Calu3 (cell line): ENCODE measurements at regions not wholly inside any gene's neighbourhood (a gene's known extent, or its start where the extent isn't known, plus 50 kb on each side); places are given as distances from the start of the nearest gene placed in this dataset.

Experiments used
- BruUV-seq: library from RNA; stranded (reverse); fragments of 400-500 nt; replicated peaks from 2 replicates; lab custom pipeline; 2021; lab: Mats Ljungman, UMichigan
- CTCF ChIA-PET: fragments of 300-600 bp; sonication (Branson Sonifier 250); formaldehyde crosslinking; loops from one replicate; lab custom pipeline; 2022; ENCODE audit warnings: antibody characterized with exemption; lab: Charles Lee
- DNase-seq: peaks from one replicate; pipeline ENCODE4 v3.0.0; 2022
- H3K27ac Mint-ChIP-seq: one replicate; pipeline ENCODE4 v1.8.0; 2022; ENCODE audit warnings: mixed read lengths; ENCODE audit not compliant: unreplicated experiment
- H3K27me3 Mint-ChIP-seq: one replicate; pipeline ENCODE4 v1.8.0; 2022; ENCODE audit warnings: mixed read lengths; ENCODE audit not compliant: unreplicated experiment
- H3K36me3 Mint-ChIP-seq: one replicate; pipeline ENCODE4 v1.8.0; 2022; ENCODE audit warnings: mild to moderate bottlenecking, moderate library complexity, mixed read lengths; ENCODE audit not compliant: insufficient read depth, unreplicated experiment
- H3K4me1 Mint-ChIP-seq: one replicate; pipeline ENCODE4 v1.8.0; 2022; ENCODE audit warnings: mild to moderate bottlenecking, low read depth, mixed read lengths; ENCODE audit not compliant: unreplicated experiment
- H3K4me3 Mint-ChIP-seq: one replicate; pipeline ENCODE4 v1.8.0; 2022; ENCODE audit warnings: mild to moderate bottlenecking, low read depth, moderate library complexity, mixed read lengths; ENCODE audit not compliant: unreplicated experiment
- H3K9me3 Mint-ChIP-seq: one replicate; pipeline ENCODE4 v1.8.0; 2022; ENCODE audit warnings: low read depth, mixed read lengths; ENCODE audit not compliant: unreplicated experiment
- CTCF ChIP-seq: fragments of 200-600 bp; IDR thresholded peaks from one replicate; pipeline ENCODE4 v1.8.0; 2022; ENCODE audit warnings: antibody characterized with exemption; ENCODE audit not compliant: unreplicated experiment
- intact Hi-C: fragments of 100-400 bp; cut with micrococcal nuclease; formaldehyde crosslinking; loops from one replicate; pipeline ENCODE4 v1.10.0; 2022; ENCODE audit not compliant: unreplicated experiment

DNA sequence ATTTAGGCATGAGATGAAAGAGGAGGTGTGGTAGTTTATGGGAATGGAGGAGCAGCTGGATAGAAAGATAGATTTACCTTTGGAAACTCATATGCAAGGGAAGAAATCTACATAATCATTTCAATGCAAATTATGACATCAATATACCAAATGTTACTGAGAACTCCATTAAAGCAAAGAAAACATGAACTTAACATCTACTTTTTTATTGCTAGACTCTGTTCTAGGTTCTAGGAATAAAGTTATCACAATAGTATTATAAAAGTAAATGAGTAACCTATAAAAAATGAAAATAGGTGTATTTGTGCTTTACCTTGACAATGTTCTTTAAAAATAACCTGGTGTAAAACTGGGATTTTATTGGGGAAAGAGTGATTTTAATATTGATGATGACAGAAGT lies 221.6 kb upstream of the SLIT2 start:
- no peak for DNase-seq
- Mint-ChIP-seq H3K9me3 (peaks cover 2% of the 10 kb centered on the region), H3K4me1 (no peaks in the 10 kb centered on the region), H3K27me3 (no peaks in the 10 kb centered on the region), H3K4me3 (no peak overlapping the region), H3K36me3 (no peaks in the 10 kb centered on the region), H3K27ac (no peak overlapping the region)
- CTCF ChIA-PET = no interaction called here
- no peak for TF ChIP-seq CTCF
- intact Hi-C loops = no loop called here
- no TSS peak for BruUV-seq

- no peaks in the 10 kb centered on the region for H3K4me1 Mint-ChIP-seq
- no peaks in the 10 kb centered on the region for H3K27me3 Mint-ChIP-seq
- no peak overlapping the region for H3K4me3 Mint-ChIP-seq
- intact Hi-C loops = no loop called here
- peaks cover 2% of the 10 kb centered on the region for H3K9me3 Mint-ChIP-seq
- no peak for DNase-seq
- TF ChIP-seq CTCF = no peak
- no peaks in the 10 kb centered on the region for H3K36me3 Mint-ChIP-seq
- CTCF ChIA-PET = no interaction called here
- no peak overlapping the region for H3K27ac Mint-ChIP-seq
- no TSS peak for BruUV-seq
Observed at GRCh38 chr4:20028645-20029044, 223.1 kb upstream of the SLIT2 start.

GRCh38 chr4:20026456-20026855 lies 225.2 kb upstream of the SLIT2 start:
- no peaks in the 10 kb centered on the region for H3K4me1 Mint-ChIP-seq
- H3K4me3 Mint-ChIP-seq = no peak overlapping the region
- DNase-seq = no peak
- no peak overlapping the region for H3K27ac Mint-ChIP-seq
- BruUV-seq = no TSS peak
- TF ChIP-seq CTCF = no peak
- H3K9me3 Mint-ChIP-seq = no peaks in the 10 kb centered on the region
- intact Hi-C loops = no loop called here
- CTCF ChIA-PET = interaction anchor here (0.6 kb wide), 1 partner anchor 914 kb away, joined by 4 read pairs; no protein-coding TSS in a partner anchor
- no peaks in the 10 kb centered on the region for H3K27me3 Mint-ChIP-seq
- no peaks in the 10 kb centered on the region for H3K36me3 Mint-ChIP-seq

- no peaks in the 10 kb centered on the region for H3K27me3 Mint-ChIP-seq
- H3K4me1 Mint-ChIP-seq = no peaks in the 10 kb centered on the region
- CTCF ChIA-PET = no interaction called here
- H3K27ac Mint-ChIP-seq = no peak overlapping the region
- H3K9me3 Mint-ChIP-seq = no peaks in the 10 kb centered on the region
- BruUV-seq = no TSS peak
- H3K4me3 Mint-ChIP-seq = no peak overlapping the region
- intact Hi-C loops = no loop called here
- no peaks in the 10 kb centered on the region for H3K36me3 Mint-ChIP-seq
- no peak for DNase-seq
- no peak for TF ChIP-seq CTCF
Observed at GRCh38 chr4:20022471-20022870, 229.2 kb upstream of the SLIT2 start.
